SK-N-DZ (cell line): ENCODE measurements at regions not wholly inside any gene's neighbourhood (a gene's known extent, or its start where the extent isn't known, plus 50 kb on each side); places are given as distances from the start of the nearest gene placed in this dataset.

Source experiments
- DNase-seq: peaks from one replicate; pipeline ENCODE4 v3.0.0-alpha.2; 2015; ENCODE audit warnings: low spot score

DNA sequence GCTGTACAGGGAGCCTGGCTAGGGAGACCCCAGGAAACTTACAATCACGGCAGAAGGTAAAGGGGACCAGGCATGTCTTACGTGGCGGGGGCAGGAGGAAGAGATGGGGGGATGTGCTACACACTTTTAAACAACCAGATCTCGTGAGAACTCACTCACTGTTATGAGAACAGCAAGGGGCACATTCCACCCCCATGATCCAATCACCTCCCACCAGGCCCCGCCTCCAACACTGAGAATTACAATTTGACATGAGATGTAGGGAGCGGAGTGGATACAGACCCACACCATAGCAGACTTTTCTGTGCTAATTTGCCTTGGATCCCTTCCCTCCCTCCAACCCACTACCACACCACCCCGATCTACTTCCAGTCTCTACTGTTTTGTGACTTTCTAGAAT, 106.7 kb upstream of the PEG3 start:
- DNase-seq = peak; percentile 81

DNA sequence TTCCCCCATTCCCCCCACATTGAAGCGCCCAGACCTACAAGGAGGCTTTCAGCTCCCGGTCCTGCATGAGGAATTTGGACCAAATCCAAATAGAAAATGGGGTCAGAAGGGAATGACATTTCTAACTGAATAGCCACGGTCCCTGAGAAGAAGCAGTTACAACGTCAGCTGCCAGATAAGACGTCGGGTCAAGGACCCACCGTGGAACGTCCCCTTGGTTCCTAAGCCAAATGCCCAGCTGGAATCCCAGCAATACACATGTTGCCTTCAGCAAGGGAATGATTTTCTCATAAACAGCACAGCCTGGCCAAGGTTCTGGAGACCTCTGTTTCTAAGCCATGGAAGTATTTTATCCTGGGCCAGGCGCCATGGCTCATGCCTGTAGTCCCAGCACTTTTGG, 109.1 kb upstream of the PEG3 start:
- DNase-seq = no peak

GRCh38 chr19:56951672-56952071, 111.1 kb upstream of the PEG3 start:
- DNase-seq = no peak

DNA sequence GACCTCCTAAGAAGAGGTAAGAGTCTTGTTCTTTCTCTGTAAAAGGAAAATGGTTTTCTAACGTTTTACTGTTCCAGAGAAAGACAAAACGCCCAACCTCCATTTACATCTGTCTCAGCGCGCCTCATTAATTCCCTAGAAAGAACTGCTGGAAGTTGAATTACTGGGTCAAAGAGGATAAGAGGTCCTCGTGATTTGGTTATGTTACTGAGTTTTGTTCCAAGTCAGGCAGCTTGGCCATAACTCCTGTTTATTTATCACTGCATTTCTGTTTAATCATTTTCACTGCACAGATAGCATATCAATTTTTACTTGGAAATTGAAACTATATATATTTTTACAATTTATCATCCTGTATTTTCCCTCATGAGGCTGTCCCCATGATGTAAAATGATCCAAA, 112.9 kb upstream of the PEG3 start:
- no peak for DNase-seq

GRCh38 chr19:56955637-56956216, 115.2 kb upstream of the PEG3 start:
- no peak for DNase-seq

DNA sequence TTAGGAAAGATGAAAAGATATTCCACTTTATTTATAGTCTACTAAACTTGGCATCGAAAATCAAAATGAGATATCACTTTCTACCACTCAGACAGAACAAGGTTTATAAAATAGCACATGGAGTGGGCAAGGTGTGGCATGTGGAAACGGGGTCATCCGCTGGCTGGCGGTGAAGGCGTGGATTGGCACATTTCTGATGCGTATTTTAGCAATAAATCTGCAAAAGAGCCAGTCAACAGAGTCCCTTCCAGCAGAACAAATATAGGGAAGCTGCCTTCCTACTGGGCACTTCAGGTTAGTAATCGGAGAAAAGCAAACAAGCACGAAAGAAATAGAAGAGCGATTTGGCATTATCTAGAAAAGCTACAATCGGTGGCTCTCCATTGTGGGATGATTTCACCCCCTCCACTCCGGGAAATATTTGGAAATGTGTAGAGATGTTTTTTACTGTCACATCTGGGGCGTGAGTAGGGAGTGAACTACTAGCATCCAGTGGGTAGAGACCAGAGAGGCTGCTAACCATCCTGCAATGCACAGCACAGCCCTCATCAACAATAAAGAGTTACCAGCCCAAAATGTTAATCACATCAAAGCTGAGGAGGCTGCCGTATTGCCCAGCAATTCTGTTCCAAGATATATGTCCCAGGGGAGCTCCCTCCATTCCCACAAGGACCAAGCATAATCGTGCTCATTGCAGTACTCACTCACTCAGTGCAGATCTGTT, 116.1 kb upstream of the PEG3 start:
- no peak for DNase-seq

DNA sequence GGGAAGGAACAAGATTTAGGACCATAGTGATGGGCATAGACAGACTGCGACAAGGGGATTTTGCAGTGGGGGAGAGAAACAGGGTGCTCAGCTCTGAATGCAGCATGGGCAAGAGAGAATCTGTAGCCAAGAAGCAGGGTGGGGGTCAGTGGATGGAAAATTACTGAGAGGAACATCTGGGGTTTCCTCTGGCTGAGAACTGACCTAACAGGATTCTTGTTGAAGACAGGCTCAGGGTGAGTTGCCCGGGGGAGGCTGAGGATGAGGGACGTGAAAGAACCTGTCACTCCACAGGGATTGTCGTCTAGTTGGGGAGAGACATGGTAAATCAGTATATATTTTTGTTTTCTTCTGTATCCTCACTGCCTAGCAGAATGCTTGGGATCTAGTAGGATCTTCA, 118.7 kb upstream of the PEG3 start:
- DNase-seq = no peak

GRCh38 chr19:56960959-56961543, 120.5 kb upstream of the PEG3 start:
- DNase-seq = no peak

- DNase-seq = no peak
Observed at GRCh38 chr19:56964410-56964920, 123.9 kb upstream of the PEG3 start.

DNA sequence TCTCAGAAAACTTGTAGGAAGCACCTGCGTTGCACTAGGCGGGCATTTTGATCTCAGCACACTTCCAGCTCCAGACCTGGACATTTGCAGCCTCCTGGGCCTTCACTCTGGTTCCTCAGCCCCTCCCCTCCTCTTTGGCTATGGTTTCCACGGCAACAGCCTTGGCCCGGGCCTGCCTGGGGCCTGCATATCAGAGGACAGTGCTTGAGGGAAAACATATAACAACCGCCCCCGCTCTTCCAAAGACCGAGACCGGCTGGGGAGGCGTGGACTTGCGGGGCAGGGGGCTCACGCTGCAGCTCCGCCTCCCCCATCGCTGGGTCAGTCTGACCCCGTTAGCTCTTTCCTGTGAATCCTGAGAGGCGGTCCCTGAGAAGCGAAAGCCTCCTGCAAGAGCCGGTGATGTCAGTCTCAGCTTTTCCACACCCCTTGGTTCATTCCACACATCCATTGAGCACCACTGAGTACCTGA, 125.7 kb upstream of the PEG3 start:
- peak; percentile 82 for DNase-seq

- DNase-seq = no peak
Observed at GRCh38 chr19:56966697-56967299, 126.3 kb upstream of the PEG3 start.

DNA sequence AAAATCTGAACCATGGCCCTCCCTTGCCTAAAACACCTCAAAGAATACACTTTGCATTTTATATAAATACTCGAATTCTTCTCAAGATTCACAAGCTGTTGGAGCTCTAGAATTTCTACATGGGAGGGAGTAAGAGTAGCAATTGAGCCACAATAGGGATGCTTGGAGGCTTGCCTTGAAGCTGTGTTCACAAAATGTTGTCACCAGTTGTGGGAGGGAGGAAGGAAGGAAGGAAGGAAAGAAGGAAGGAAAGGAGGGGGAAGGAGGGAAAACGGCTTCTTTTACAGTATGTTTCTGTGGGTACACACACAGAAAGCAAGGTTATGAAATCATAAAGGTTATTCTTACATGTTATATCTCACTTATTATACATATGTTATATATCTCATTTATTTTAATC, 128.6 kb upstream of the PEG3 start:
- DNase-seq = no peak

DNA sequence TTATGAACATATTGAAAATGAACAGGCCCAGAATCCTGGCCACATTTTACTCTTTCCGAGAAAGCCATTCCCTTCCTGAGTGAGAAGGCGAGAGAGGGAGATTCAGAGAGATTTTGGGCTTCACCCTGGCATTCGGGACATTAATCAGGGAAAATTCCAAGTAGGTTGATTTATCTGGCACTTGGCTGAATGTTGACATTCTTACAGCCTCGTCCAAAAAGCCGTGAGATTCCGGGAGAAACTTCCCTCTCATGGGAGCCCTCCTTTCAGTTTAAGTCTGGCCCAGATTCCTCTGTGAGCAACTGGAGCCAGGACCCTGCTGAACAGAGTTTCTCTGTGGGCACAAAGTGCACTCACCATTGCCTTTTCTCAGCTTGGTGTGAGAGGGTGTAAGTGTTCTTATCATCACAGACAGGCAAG, 129.2 kb upstream of the PEG3 start:
- DNase-seq = no peak

GRCh38 chr19:56971230-56971629, 130.7 kb upstream of the PEG3 start:
- DNase-seq = no peak

DNA sequence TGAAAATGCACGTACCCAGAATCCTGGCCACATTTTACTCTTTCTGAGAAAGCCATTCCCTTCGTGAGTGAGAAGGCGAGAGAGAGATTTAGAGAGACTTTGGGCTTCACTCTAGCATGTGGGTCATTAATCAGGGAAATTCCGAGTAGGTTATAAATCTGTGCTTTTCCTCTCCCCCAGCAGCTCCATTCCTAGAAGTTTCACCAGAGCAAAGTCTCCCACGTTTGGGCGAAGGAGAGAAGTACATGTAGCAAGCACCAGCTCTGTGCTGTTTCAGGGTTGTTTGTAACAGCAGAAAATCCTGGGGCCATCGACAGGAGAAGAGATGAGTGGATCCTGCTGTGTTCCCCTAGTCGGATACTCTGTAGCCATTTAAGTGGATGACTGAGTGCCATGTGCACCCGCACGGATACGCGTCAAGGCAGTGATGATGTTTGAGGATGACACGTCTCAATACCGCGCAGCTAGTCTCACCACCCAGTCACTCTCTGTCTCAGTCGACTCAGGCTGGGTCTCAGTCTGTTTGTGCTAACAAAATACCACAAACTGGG, 131.8 kb upstream of the PEG3 start:
- no peak for DNase-seq

GRCh38 chr19:56973713-56974555, 133.4 kb upstream of the PEG3 start:
- DNase-seq = peak; percentile 81

DNA sequence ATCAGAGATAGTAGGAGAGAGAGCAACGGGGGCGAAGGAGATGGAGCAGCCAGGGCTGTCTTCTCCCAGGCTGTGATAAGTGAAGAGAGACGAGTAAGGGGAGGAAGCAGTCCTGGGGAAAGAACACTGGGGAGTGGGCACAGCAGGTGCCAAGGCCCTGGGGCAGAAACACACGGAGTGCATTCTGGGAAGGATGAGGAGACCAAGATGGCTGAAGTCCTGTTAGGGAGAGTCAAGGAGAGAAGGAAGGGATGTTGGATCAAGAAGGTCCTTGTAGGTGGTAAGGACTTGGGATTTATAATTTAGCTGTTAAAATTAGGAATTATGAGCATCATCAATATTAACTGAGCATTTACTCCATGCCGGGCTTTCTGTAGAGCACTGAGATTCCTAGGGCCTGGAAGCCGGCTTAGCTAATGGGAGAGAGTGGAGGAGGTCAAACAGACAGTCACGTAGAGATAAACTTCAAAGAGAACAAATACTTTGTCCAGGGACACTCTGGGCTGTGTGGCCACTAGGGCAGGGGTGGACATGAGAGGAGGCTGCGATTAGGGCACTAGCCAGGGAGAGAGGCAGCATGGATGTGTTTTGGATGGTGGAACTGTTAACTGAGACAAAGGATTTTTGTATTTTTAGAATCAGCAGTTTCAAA, 134.2 kb upstream of the PEG3 start:
- DNase-seq = no peak

GRCh38 chr19:56976300-56976699, 135.8 kb upstream of the PEG3 start:
- DNase-seq = no peak

DNA sequence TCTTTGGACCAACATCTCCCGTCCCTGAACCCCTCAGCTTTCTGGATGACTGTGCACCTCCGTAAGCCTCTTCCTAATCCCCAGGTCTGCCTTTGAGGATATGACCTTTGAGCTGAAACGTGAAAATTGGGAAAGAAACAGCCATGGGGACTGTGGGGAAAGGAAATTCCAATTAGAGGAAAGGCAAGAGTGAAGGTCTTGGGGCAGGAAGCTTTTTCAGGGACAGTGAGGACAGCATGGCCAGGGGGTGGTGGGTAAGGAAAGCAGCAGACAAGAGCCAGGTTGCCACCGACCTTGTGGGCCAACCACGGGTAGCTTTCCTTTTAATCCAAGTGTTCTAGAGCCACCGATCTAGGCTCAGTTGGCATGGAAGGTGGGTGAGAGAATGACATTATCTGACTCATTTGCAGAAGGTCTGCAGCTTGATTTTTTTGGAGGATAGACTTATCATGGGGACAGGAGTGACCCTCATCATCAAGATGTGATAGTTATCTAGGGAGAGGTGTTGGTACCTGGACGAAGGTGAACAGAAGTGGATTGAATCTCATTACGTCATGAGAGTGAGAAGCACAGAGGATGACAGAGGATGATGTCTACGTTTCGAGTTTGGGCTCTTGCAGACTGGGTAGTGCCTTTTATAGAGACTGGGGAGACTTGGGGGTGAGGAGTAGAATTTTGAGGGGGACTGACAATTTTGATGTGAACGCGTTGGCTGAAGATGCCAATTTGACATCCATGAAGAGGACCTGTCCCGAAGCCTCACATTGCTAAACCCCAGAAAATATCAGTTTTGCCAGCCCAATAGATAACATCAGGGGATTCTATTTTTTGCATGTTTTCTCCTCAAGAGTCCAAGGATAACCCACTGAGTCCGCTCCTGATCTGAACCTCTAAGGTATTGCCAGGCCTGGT, 136.7 kb upstream of the PEG3 start:
- DNase-seq = no peak
